GM21360 (cell line): ENCODE measurements at regions not wholly inside any gene's neighbourhood (a gene's known extent, or its start where the extent isn't known, plus 50 kb on each side); places are given as distances from the start of the nearest gene placed in this dataset.

Source experiments
- ATAC-seq: cut with Tn5 transposase; IDR thresholded peaks from one replicate; pipeline ENCODE4 v1.9.1; 2021; ENCODE audit warnings: mild to moderate bottlenecking, moderate library complexity; ENCODE audit not compliant: unreplicated experiment

DNA sequence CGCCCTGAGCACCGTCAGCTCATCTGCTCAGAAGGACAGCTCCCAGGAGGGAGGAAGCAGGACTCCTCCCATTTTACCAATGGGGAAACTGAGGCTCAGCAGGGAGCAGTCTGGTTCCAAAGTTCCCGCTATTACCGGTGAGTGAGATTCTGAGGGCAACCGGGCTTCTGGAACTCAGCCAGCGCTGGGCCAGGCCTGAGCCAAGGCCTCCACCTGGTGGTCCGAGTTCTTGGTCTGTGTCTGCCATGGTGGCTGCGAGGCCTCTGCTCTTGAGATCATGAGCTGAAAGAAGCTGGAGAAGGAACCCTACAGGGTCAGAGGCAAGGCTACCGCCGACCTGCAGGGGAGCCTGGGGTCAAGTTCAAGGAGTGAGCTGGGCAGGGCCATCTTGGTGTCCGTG is 110.8 kb upstream of the GSE1 start:
- ATAC-seq: no peak

GRCh38 chr16:85503679-85504231 is 109.4 kb upstream of the GSE1 start:
- no peak for ATAC-seq

- no peak for ATAC-seq
Observed at GRCh38 chr16:85504242-85504641, 108.9 kb upstream of the GSE1 start.

DNA sequence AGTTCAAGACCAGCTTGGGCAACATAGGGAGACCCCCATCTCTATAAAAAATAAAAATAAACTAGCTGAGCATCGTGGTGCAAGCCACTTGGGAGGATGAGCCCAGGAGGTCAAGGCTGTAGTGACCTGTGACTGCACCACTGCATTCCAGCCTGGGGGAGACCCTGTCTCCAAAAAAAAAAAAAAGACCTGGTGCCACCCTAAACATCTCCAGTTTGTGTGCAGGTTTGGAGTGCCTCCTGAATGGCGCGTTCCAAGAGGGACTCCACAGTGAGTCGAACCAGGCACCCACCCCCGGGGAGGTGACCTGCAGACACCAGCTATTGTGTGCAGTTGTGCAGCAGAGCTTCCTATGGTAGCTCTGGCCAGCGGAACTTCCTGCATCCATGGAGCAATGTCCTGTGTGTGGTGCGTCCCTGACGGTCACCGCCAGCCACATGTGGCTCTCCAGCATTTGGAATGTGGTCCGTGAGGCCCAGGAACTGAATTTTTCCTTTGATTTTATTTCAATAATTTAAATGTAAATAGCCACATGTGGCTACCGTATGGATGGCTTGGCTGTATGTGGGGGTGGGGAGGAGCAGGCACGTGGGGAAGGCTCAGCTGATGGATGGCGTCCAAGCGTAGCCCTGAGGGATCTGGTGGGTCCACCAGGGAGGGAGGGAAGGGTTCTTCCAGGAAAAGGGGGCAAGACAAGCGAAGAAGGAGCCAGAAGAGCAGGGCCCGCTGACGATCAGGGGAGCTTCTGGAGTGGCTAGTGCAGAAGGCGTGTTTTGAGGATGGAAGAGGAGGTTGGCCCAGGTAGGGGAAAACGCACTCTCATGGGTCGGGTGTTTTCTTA is 107.1 kb upstream of the GSE1 start:
- ATAC-seq: no peak

GRCh38 chr16:85506635-85506911 is 106.5 kb upstream of the GSE1 start:
- no peak for ATAC-seq

DNA sequence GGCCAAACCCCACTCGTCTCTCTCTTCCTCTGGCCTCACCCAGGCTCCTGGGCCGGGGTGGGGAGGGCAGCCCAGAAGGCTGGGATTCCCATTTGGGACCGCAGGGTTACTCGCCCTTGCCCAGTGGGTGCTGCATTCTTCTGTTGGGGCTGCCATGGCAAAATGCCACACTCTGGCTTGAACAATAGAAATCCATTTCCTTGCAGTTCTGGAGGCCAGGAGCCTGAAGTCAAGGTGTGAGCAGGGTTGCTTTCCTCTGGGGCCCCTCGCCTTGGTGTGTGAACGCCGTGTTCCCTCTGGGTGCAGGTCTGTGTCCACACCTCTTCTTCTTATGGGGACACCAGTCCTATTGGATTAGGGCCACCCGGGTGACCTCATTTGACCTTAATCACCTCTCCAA is 105.8 kb upstream of the GSE1 start:
- no peak for ATAC-seq

- no peak for ATAC-seq
Observed at GRCh38 chr16:85508388-85508787, 104.7 kb upstream of the GSE1 start.

DNA sequence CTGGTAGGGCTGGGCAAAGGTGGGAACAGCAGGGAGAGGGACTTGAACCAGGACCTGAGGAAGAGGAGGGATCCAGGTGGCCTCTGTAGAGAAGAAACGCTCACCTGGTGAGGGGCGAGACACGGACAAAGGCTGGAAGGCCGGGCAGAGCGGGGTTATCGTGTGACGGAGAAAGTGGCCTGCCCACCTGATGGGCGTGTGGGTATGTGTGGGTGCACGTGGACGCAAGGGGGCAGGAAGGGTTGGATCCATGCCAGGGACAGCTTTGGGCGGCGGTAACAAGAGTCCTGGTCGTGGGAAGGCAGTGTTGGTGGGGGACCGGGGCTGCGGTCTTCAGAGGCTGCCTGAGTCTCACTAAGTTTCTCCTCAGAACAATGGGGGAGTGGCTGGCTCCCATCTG is 104.1 kb upstream of the GSE1 start:
- ATAC-seq: no peak

GRCh38 chr16:85510041-85510659 is 103.0 kb upstream of the GSE1 start:
- ATAC-seq: no peak

GRCh38 chr16:85511938-85512807 is 100.9 kb upstream of the GSE1 start:
- no peak for ATAC-seq

- ATAC-seq: no peak
Observed at GRCh38 chr16:85512808-85513115, 100.4 kb upstream of the GSE1 start.

- no peak for ATAC-seq
Observed at GRCh38 chr16:85513180-85513579, 99.9 kb upstream of the GSE1 start.

DNA sequence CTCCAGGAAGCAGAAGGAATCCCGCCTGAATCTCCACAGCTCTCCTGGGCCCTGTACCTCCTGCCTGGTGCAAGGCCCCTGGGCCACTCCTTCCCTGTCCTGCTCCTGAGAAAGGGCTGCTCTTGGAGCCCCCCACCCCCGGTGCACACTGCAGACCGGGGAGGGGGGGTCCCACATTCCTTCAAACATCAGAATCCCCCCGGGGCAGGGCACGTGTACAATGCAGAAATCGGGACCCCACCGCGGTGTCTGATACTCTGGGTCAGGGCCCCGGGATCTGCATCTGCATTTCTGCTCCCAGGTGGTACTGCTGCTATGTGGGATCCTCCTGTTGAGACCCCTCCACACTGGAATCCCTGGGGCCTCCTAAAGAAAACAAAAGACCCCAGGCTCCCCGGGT is 99.5 kb upstream of the GSE1 start:
- no peak for ATAC-seq

- ATAC-seq: no peak
Observed at GRCh38 chr16:85514295-85514597, 98.9 kb upstream of the GSE1 start.

GRCh38 chr16:85514598-85515318 is 98.4 kb upstream of the GSE1 start:
- ATAC-seq: no peak

GRCh38 chr16:85515319-85515745 is 97.8 kb upstream of the GSE1 start:
- ATAC-seq: no peak

GRCh38 chr16:85515830-85516397 is 97.2 kb upstream of the GSE1 start:
- ATAC-seq: no peak

DNA sequence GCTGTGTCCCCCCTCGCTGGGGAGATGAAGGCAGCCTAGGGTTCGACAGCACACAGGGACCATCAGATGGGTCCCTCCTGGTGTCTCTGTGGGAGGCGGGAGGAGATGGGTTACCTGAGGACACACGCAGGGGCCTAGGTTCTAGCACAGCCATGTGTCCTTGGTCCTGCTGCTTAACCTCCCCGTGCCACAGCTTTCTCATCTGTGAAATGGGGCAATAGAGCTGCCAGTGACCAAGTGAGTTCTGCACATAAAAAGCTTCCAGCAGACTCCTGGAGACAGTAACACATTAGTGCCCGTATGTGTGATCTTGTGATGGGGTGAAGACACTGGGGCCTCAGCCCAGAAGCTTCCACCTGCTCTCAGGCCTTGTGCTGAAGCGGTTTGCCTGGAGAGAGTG is 96.0 kb upstream of the GSE1 start:
- no peak for ATAC-seq

DNA sequence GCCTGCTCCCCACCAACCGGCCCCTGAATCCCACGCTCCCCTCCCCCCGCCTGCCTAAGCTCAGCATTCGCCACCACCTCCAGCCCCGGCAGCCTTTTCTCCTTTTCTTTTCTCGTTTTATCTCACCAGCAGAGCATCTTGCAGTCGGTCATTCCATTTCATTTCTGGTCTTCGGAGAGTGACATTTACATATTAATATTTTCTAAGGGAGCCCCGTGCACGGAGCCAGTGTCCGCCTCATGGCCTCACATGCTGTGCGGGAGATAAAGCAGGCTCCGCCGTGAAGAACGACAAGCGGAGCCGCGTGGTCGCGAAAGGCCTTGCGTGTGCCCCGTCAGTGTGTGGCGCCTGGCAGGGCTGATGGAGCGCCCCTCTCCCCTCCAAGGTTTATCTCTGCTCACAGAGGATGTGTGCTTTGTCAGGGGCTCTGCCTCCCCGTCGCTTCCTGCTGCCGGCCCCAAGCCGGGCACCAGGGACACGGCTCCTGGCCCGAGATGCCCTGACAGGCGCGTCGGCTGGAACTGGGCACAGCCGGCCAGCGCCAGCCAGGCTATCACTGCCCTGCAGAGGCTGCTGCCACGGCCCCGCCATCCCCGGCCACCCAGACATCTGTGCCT is 95.5 kb upstream of the GSE1 start:
- no peak for ATAC-seq

DNA sequence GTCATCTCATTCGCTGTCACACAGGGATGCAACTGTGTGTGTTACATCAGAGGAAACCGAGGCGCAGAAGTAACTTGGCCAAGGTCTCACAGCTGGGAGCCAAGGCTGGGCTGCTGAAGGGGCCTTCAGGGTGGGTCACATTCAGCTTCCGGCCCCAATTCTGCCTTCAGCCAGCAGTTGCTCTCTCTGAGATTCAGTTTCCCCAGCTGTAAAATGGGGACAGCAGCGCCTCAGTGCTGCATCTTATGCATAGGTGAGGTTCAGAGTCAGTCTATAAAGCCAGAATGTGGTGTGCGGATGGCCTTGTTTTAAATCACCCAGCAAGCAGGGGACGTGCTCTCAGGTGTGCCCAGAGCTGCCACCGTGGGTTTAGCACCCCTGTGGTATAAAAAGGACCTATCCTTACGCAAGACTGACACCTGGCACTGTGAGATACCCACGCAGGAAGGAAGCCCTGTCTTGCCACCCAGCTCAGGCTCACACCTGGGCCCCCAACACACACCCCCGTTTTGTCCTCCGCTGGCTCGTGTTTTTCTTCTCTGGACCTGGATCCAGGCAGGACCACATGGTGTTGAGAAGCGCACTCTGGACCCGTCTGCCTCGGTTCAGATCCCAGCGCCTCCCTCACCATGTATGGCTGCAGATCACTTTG is 94.6 kb upstream of the GSE1 start:
- ATAC-seq: no peak
